ENCODE measurements at regions not wholly inside any gene's neighbourhood (a gene's known extent, or its start where the extent isn't known, plus 50 kb on each side); places are given as distances from the start of the nearest gene placed in this dataset.

DNA sequence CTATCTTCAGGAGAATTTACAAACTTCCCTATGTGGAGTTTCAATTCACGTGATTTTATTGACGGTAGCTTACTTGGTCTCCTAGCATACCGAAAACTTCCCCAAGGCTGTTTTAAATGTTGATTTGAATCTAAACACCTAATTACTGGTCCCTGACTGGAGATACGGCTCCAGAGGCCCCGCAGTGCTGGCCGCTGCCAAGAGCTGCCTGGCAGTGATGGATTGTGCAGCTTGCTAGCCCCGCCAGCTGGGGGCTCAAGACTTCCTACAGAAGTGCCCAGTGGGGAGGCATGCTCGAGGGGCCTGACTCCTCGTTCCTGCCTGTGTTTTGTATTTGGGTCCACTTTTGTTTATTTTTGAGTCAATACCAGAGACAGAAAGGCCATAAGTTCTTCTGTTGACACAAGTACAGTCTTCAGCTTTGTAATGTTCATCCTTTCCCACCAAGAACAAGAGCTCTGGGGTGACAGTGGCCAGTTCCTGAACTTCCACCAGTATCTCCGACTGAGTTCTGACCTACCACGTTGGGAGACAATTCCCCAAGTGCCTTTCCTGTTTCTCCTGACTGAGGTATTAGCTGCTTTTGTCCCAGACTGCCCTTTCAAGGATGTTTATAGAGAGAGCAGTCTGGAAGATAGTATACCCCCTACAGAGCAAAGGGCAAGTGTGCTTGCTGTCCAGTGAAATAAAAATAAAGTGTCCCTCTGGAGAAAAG is 80.7 kb upstream of the CXCL12 start:
- TF ChIP-seq YY1 (IDR thresholded peaks at IDR 0.05; ENCODE audit: insufficient read depth, insufficient read length) (no peak), ZNF274 (IDR thresholded peaks at IDR 0.05; ENCODE audit: low read depth, low read length) (no peak), SUZ12 (IDR thresholded peaks at IDR 0.05; ENCODE audit: extremely low read depth, insufficient read depth, insufficient read length) (no peak)
